ENCODE measurements at regions not wholly inside any gene's neighbourhood (a gene's known extent, or its start where the extent isn't known, plus 50 kb on each side); places are given as distances from the start of the nearest gene placed in this dataset.

- TF ChIP-seq RAD21 (conservative IDR thresholded peaks at IDR 0.05) (no peak), CTCF (IDR thresholded peaks at IDR 0.05; ENCODE audit: poor library complexity, severe bottlenecking) (no peak), MXI1 (conservative IDR thresholded peaks at IDR 0.05; ENCODE audit: poor library complexity, severe bottlenecking) (no peak)
Observed at GRCh38 chr6:63022631-63023030, 188.6 kb upstream of the FKBP1C start.

Data from neural cell (in vitro differentiated cells).